K562 (cell line): ENCODE measurements at regions not wholly inside any gene's neighbourhood (a gene's known extent, or its start where the extent isn't known, plus 50 kb on each side); places are given as distances from the start of the nearest gene placed in this dataset.

Experiments used
- CCNT2 ChIP-seq: IDR thresholded peaks from 2 replicates; pipeline ENCODE4 v1.6.1; 2011; ENCODE audit warnings: borderline replicate concordance, low read depth, mild to moderate bottlenecking, moderate library complexity, mixed read lengths, low read length; ENCODE audit not compliant: insufficient read length; ENCODE audit errors: extremely low read depth
- E2F8 ChIP-seq: fragments of 450-650 bp; IDR thresholded peaks from 2 replicates; pipeline ENCODE4 v1.7.1; 2018; ENCODE audit warnings: mild to moderate bottlenecking, low read depth; ENCODE audit not compliant: partially characterized antibody
- ETV5 ChIP-seq: sonication (generic); formaldehyde crosslinking; IDR thresholded peaks from 2 replicates; pipeline ENCODE4 v1.4.0; 2020; ENCODE audit warnings: low read depth, mild to moderate bottlenecking, missing genetic modification reagents
- FOXJ3 ChIP-seq: sonication (generic); formaldehyde crosslinking; IDR thresholded peaks from 2 replicates; pipeline ENCODE4 v1.4.0; 2020; ENCODE audit warnings: mild to moderate bottlenecking, missing genetic modification reagents
- HOMEZ ChIP-seq: fragments of 250-450 bp; sonication (Bioruptor Pico); IDR thresholded peaks from 2 replicates; pipeline ENCODE4 v1.4.0; 2020; ENCODE audit warnings: mild to moderate bottlenecking, moderate library complexity
- POLR2H ChIP-seq: IDR thresholded peaks from 2 replicates; pipeline ENCODE4 v1.6.1; 2016; ENCODE audit warnings: missing genetic modification characterization, low read depth, mild to moderate bottlenecking, control low read depth, missing compliant biosample characterization, moderate library complexity
- PURB ChIP-seq: sonication (generic); formaldehyde crosslinking; IDR thresholded peaks from 2 replicates; pipeline ENCODE4 v1.9.0; 2021; ENCODE audit warnings: low read depth, mild to moderate bottlenecking, missing genetic modification reagents
- SAFB ChIP-seq: fragments of 200-400 bp; formaldehyde crosslinking; IDR thresholded peaks from 2 replicates; pipeline ENCODE4 v1.6.1; 2017; ENCODE audit warnings: low read depth, low read length, borderline replicate concordance
- SMARCC2 ChIP-seq: fragments of 450-650 bp; IDR thresholded peaks from 2 replicates; pipeline ENCODE4 v1.6.1; 2017; ENCODE audit warnings: antibody characterized with exemption, moderate library complexity, mild to moderate bottlenecking, low read depth
- SRSF3 ChIP-seq: fragments of 200-400 bp; formaldehyde crosslinking; IDR thresholded peaks from 2 replicates; pipeline ENCODE4 v1.6.1; 2016; ENCODE audit warnings: mild to moderate bottlenecking, low read length, moderate library complexity; ENCODE audit not compliant: insufficient read depth
- TAF7 ChIP-seq: fragments of 450-650 bp; IDR thresholded peaks from 2 replicates; pipeline ENCODE4 v1.6.1; 2016; ENCODE audit warnings: missing genetic modification characterization, missing compliant biosample characterization
- TEAD2 ChIP-seq: fragments of 450-650 bp; IDR thresholded peaks from 2 replicates; pipeline ENCODE4 v1.6.1; 2016; ENCODE audit warnings: missing genetic modification characterization, control low read depth, missing compliant biosample characterization
- THRA ChIP-seq: fragments of 450-650 bp; IDR thresholded peaks from 2 replicates; pipeline ENCODE4 v1.6.1; 2017; ENCODE audit warnings: mild to moderate bottlenecking, moderate library complexity
- XRCC4 ChIP-seq: IDR thresholded peaks from one replicate; pipeline ENCODE4 v1.6.1; 2011; ENCODE audit not compliant: insufficient read depth, insufficient read length; ENCODE audit errors: extremely low read depth
- ZBTB17 ChIP-seq: fragments of 450-650 bp; formaldehyde crosslinking; IDR thresholded peaks from 2 replicates; pipeline ENCODE4 v1.4.0; 2020; ENCODE audit warnings: mild to moderate bottlenecking
- ZNF217 ChIP-seq: sonication (generic); formaldehyde crosslinking; IDR thresholded peaks from 2 replicates; pipeline ENCODE4 v1.8.0; 2022; ENCODE audit warnings: mild to moderate bottlenecking, missing genetic modification reagents
- TF ChIP-seq, protein P1 (sequence below): fragments of 200-400 bp; formaldehyde crosslinking; IDR thresholded peaks from 2 replicates; pipeline ENCODE4 v1.6.1; 2017; ENCODE audit warnings: mild to moderate bottlenecking, low read depth, low read length, moderate library complexity
- TF ChIP-seq, protein P2 (sequence below): sonication (generic); formaldehyde crosslinking; IDR thresholded peaks from 2 replicates; pipeline ENCODE4 v1.8.1; 2023; ENCODE audit warnings: mild to moderate bottlenecking, missing genetic modification reagents, moderate library complexity

GRCh38 chr10:78972160-78972946 lies 96.4 kb upstream of the ZMIZ1 start (continued):
- no peak for TF ChIP-seq THRA
- no peak for TF ChIP-seq TAF7 (tag)
- TF ChIP-seq HOMEZ (CRISPR knock-in tag), result peak; percentile 68; the same call in 1 of the 2 replicates
- TF ChIP-seq XRCC4, result no peak
- 0 out of 2 replicates have a peak, but pooled peaks have one; percentile 10 for TF ChIP-seq ETV5 (CRISPR knock-in tag)
- no peak for TF ChIP-seq PURB
- no peak for TF ChIP-seq ZNF217 (CRISPR knock-in tag)
- peak; percentile 58; the same call in 1 of the 2 replicates for TF ChIP-seq SMARCC2
- TF ChIP-seq SAFB, result 0 out of 2 replicates have a peak, but pooled peaks have one; percentile 3
- TF ChIP-seq, protein P1, sequence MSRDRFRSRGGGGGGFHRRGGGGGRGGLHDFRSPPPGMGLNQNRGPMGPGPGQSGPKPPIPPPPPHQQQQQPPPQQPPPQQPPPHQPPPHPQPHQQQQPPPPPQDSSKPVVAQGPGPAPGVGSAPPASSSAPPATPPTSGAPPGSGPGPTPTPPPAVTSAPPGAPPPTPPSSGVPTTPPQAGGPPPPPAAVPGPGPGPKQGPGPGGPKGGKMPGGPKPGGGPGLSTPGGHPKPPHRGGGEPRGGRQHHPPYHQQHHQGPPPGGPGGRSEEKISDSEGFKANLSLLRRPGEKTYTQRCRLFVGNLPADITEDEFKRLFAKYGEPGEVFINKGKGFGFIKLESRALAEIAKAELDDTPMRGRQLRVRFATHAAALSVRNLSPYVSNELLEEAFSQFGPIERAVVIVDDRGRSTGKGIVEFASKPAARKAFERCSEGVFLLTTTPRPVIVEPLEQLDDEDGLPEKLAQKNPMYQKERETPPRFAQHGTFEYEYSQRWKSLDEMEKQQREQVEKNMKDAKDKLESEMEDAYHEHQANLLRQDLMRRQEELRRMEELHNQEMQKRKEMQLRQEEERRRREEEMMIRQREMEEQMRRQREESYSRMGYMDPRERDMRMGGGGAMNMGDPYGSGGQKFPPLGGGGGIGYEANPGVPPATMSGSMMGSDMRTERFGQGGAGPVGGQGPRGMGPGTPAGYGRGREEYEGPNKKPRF, result no peak
- no peak for TF ChIP-seq TEAD2 (tag)
- TF ChIP-seq SRSF3, result no peak
- peak; percentile 76 for TF ChIP-seq CCNT2
- TF ChIP-seq ZBTB17, result 0 out of 2 replicates have a peak, but pooled peaks have one; percentile 69
- no peak for TF ChIP-seq E2F8
- TF ChIP-seq FOXJ3, result no peak
- TF ChIP-seq, protein P2, sequence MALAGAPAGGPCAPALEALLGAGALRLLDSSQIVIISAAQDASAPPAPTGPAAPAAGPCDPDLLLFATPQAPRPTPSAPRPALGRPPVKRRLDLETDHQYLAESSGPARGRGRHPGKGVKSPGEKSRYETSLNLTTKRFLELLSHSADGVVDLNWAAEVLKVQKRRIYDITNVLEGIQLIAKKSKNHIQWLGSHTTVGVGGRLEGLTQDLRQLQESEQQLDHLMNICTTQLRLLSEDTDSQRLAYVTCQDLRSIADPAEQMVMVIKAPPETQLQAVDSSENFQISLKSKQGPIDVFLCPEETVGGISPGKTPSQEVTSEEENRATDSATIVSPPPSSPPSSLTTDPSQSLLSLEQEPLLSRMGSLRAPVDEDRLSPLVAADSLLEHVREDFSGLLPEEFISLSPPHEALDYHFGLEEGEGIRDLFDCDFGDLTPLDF (CRISPR knock-in tag), result 0 out of 2 replicates have a peak, but pooled peaks have one; percentile 49
- no peak for TF ChIP-seq POLR2H (tag)
